ENCODE measurements at regions not wholly inside any gene's neighbourhood (a gene's known extent, or its start where the extent isn't known, plus 50 kb on each side); places are given as distances from the start of the nearest gene placed in this dataset.

DNA sequence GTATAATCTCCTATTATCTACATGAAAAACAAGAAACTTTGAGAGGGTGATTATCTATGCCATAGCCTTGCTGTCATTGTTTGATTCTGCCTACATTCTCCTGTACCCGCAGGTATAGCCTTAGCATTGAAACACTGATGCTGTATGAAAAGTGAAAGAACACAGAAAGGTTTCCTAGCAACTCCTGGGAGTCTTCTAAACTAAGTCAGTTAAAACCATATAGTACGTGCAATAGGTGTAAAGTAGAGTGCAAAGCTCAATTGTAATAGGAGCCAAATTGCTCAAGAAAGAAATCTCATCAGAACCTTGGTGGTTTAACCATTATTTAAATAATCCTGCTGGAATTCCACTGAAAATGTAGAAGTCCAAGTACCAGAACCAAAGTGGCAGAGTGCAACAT is 489.7 kb downstream of the PCDH10 start:
- TF ChIP-seq POLR2AphosphoS5 (IDR thresholded peaks at IDR 0.05), result no peak
- TF ChIP-seq, protein P1, sequence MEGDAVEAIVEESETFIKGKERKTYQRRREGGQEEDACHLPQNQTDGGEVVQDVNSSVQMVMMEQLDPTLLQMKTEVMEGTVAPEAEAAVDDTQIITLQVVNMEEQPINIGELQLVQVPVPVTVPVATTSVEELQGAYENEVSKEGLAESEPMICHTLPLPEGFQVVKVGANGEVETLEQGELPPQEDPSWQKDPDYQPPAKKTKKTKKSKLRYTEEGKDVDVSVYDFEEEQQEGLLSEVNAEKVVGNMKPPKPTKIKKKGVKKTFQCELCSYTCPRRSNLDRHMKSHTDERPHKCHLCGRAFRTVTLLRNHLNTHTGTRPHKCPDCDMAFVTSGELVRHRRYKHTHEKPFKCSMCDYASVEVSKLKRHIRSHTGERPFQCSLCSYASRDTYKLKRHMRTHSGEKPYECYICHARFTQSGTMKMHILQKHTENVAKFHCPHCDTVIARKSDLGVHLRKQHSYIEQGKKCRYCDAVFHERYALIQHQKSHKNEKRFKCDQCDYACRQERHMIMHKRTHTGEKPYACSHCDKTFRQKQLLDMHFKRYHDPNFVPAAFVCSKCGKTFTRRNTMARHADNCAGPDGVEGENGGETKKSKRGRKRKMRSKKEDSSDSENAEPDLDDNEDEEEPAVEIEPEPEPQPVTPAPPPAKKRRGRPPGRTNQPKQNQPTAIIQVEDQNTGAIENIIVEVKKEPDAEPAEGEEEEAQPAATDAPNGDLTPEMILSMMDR (IDR thresholded peaks at IDR 0.05), result no peak
- TF ChIP-seq POLR2A (IDR thresholded peaks at IDR 0.05), result no peak
- no peak for TF ChIP-seq EP300 (IDR thresholded peaks at IDR 0.05)
